H1 (cell line): ENCODE measurements at regions not wholly inside any gene's neighbourhood (a gene's known extent, or its start where the extent isn't known, plus 50 kb on each side); places are given as distances from the start of the nearest gene placed in this dataset.

Experiments used
- CTCF ChIA-PET: fragments of 300-600 bp; sonication (Branson Sonifier 250); formaldehyde crosslinking; loops from one replicate; lab custom pipeline; 2021; ENCODE audit not compliant: partially characterized antibody; lab: Charles Lee
- POLR2A ChIA-PET: fragments of 300-600 bp; sonication (Branson Sonifier 250); formaldehyde crosslinking; loops from one replicate; lab custom pipeline; 2021; ENCODE audit warnings: inconsistent platforms; ENCODE audit not compliant: partially characterized antibody; lab: Charles Lee
- DNase-seq, 2 experiments: peaks; one replicate each; pipeline versions ENCODE4 v3.0.0 to v3.0.0-alpha.2; 2010 to 2022; ENCODE audit warnings: low spot score in 2 of 2, low read depth in 1 of 2, mixed read lengths in 1 of 2
- FAIRE-seq: peaks from 2 replicates; lab custom pipeline; 2011; peaks lifted over from hg19 to GRCh38; lab: Jason Lieb, UNC
- H2AFZ ChIP-seq: 2 replicates; pipeline ENCODE4 v1.8.1; 2012; ENCODE audit warnings: low read length, inconsistent platforms
- H2AK5ac ChIP-seq: 2 replicates; pipeline ENCODE4 v1.6.1; 2013; ENCODE audit warnings: low read depth, low read length
- H2BK120ac ChIP-seq: replicated peaks from 2 replicates; pipeline ENCODE3; 2013; ENCODE audit warnings: low read depth, low read length, inconsistent platforms
- H2BK12ac ChIP-seq: 2 replicates; pipeline ENCODE4 v1.6.1; 2013; ENCODE audit warnings: low read depth, low read length
- H2BK15ac ChIP-seq: 2 replicates; pipeline ENCODE4 v1.6.1; 2013; ENCODE audit warnings: low read length
- H2BK20ac ChIP-seq: 2 replicates; pipeline ENCODE4 v1.6.1; 2013; ENCODE audit warnings: low read length
- H2BK5ac ChIP-seq: 2 replicates; pipeline ENCODE4 v1.6.1; 2013; ENCODE audit warnings: low read depth, low read length
- H3K14ac ChIP-seq: 2 replicates; pipeline ENCODE4 v1.6.1; 2013; ENCODE audit warnings: inconsistent platforms; ENCODE audit not compliant: insufficient read length
- H3K18ac ChIP-seq: 2 replicates; pipeline ENCODE4 v1.6.1; 2013; ENCODE audit warnings: low read length; ENCODE audit errors: extremely low read depth
- H3K23ac ChIP-seq: 2 replicates; pipeline ENCODE4 v1.6.1; 2013; ENCODE audit warnings: inconsistent platforms; ENCODE audit not compliant: insufficient read length
- H3K23me2 ChIP-seq: 2 replicates; pipeline ENCODE4 v1.6.1; 2013; ENCODE audit warnings: low read depth, low read length
- H3K27ac ChIP-seq: 2 replicates; pipeline ENCODE4 v1.6.1; 2011; ENCODE audit warnings: low read depth, low read length, inconsistent platforms
- H3K27me3 ChIP-seq, 4 experiments: replicated peaks in 1 of 4; 1 replicate in 1 of 4; 2 replicates in 3 of 4; pipeline versions ENCODE4 v1.6.1 to v1.8.1; 2011 to 2013; ENCODE audit warnings: low read length in 3 of 4, mild to moderate bottlenecking in 3 of 4, inconsistent platforms in 2 of 4, mixed read lengths in 2 of 4, moderate library complexity in 1 of 4; ENCODE audit not compliant: control insufficient read depth in 3 of 4, insufficient read depth in 3 of 4; ENCODE audit errors: extremely low read depth in 1 of 4
- H3K36me3 ChIP-seq, 4 experiments: 2 replicates each; pipeline versions ENCODE4 v1.6.1 to v1.8.1; 2011 to 2013; ENCODE audit warnings: mild to moderate bottlenecking in 4 of 4, low read length in 3 of 4, moderate library complexity in 2 of 4, control low read depth in 1 of 4, inconsistent platforms in 1 of 4; ENCODE audit not compliant: insufficient read depth in 4 of 4, control insufficient read depth in 2 of 4
- H3K4ac ChIP-seq: replicated peaks from 2 replicates; pipeline ENCODE3; 2013; ENCODE audit warnings: low read length, low read depth, mixed read lengths, inconsistent platforms; ENCODE audit not compliant: insufficient read length
- H3K4me1 ChIP-seq, 4 experiments: replicated peaks in 1 of 4; 1 replicate in 1 of 4; 2 replicates in 3 of 4; pipeline versions ENCODE4 v1.6.1 to v1.8.1; 2011 to 2013; ENCODE audit warnings: low read length in 3 of 4, inconsistent platforms in 2 of 4, mixed read lengths in 1 of 4; ENCODE audit not compliant: insufficient read depth in 4 of 4, control insufficient read depth in 3 of 4
- H3K4me2 ChIP-seq, 2 experiments: 2 replicates each; pipeline versions ENCODE4 v1.6.1 to v1.8.1; 2011 to 2013; ENCODE audit warnings: low read depth in 2 of 2, low read length in 2 of 2, control low read depth in 1 of 2, inconsistent platforms in 1 of 2, mild to moderate bottlenecking in 1 of 2; ENCODE audit not compliant: insufficient read depth in 1 of 2
- H3K4me3 ChIP-seq, 4 experiments: fragments of 200-600, 300-600 bp in 1 of 4; sonication (generic), shearing (Covaris generic), sonication (Bioruptor Twin) in 1 of 4; 2 replicates each; pipeline versions ENCODE4 v1.5.1 to v1.8.1; 2011 to 2016; ENCODE audit warnings: low read length in 4 of 4, low read depth in 3 of 4, control low read depth in 2 of 4, inconsistent platforms in 2 of 4, mild to moderate bottlenecking in 2 of 4, mixed read lengths in 1 of 4, moderate library complexity in 1 of 4; ENCODE audit not compliant: insufficient read depth in 2 of 4; ENCODE audit errors: extremely low read depth in 1 of 4
- H3K56ac ChIP-seq: replicated peaks from 2 replicates; pipeline ENCODE3; 2013; ENCODE audit warnings: low read depth, mild to moderate bottlenecking, mixed read lengths, low read length, inconsistent platforms; ENCODE audit not compliant: insufficient read length
- H3K79me1 ChIP-seq: 2 replicates; pipeline ENCODE4 v1.6.1; 2013; ENCODE audit warnings: low read depth, low read length, control low read depth
- H3K79me2 ChIP-seq, 2 experiments: 2 replicates each; pipeline versions ENCODE4 v1.6.1 to v1.8.1; 2012 to 2013; ENCODE audit warnings: low read length in 2 of 2, mild to moderate bottlenecking in 2 of 2, inconsistent platforms in 1 of 2; ENCODE audit not compliant: insufficient read depth in 2 of 2, control insufficient read depth in 1 of 2
- H3K9ac ChIP-seq, 4 experiments: replicated peaks in 1 of 4; 1 replicate in 1 of 4; 2 replicates in 3 of 4; pipeline versions ENCODE4 v1.6.1 to v1.8.1; 2011 to 2013; ENCODE audit warnings: low read depth in 3 of 4, low read length in 3 of 4, control low read depth in 2 of 4, mild to moderate bottlenecking in 2 of 4, moderate library complexity in 2 of 4, inconsistent platforms in 1 of 4; ENCODE audit errors: extremely low read depth in 1 of 4
- H3K9me3 ChIP-seq, 2 experiments: 2 replicates each; pipeline versions ENCODE4 v1.6.1 to v1.8.1; 2012 to 2013; ENCODE audit warnings: mild to moderate bottlenecking in 2 of 2, moderate library complexity in 2 of 2, control low read depth in 1 of 2, inconsistent platforms in 1 of 2, low read depth in 1 of 2, low read length in 1 of 2, mixed read lengths in 1 of 2; ENCODE audit not compliant: insufficient read depth in 2 of 2
- H4K20me1 ChIP-seq, 2 experiments: replicated peaks in 1 of 2; 2 replicates each; pipeline versions ENCODE3 to v1.8.1; 2011 to 2013; ENCODE audit warnings: inconsistent platforms in 2 of 2, low read length in 2 of 2, mild to moderate bottlenecking in 1 of 2; ENCODE audit not compliant: insufficient read depth in 2 of 2, control insufficient read depth in 1 of 2
- H4K5ac ChIP-seq: 2 replicates; pipeline ENCODE4 v1.6.1; 2013; ENCODE audit warnings: low read length, low read depth, mixed read lengths, inconsistent platforms; ENCODE audit not compliant: insufficient read length
- H4K8ac ChIP-seq: 2 replicates; pipeline ENCODE4 v1.8.0; 2013; ENCODE audit warnings: mild to moderate bottlenecking, moderate library complexity, low read length, inconsistent platforms; ENCODE audit not compliant: insufficient read depth; ENCODE audit errors: extremely low read depth
- H4K91ac ChIP-seq: replicated peaks from 2 replicates; pipeline ENCODE3; 2013; ENCODE audit warnings: low read length, mixed read lengths, inconsistent platforms; ENCODE audit not compliant: insufficient read length
- BACH1 ChIP-seq: IDR thresholded peaks from 2 replicates; pipeline ENCODE4 v1.6.1; 2012; ENCODE audit warnings: low read length, improper control_type of control experiment
- CTBP2 ChIP-seq: IDR thresholded peaks from 2 replicates; pipeline ENCODE4 v1.7.0; 2011; ENCODE audit warnings: borderline replicate concordance, mild to moderate bottlenecking, moderate library complexity, mixed read lengths, low read length; ENCODE audit not compliant: insufficient read depth, insufficient read length
- GTF2F1 ChIP-seq: IDR thresholded peaks from 2 replicates; pipeline ENCODE4 v1.6.1; 2012; ENCODE audit warnings: low read depth, low read length, improper control_type of control experiment, borderline replicate concordance
- JUN ChIP-seq: IDR thresholded peaks from 2 replicates; pipeline ENCODE4 v1.6.1; 2011; ENCODE audit warnings: low read depth, mild to moderate bottlenecking, improper control_type of control experiment, low read length
- MAFK ChIP-seq: IDR thresholded peaks from 2 replicates; pipeline ENCODE4 v1.6.1; 2012; ENCODE audit warnings: low read depth, mild to moderate bottlenecking, improper control_type of control experiment, low read length
- MAX ChIP-seq: IDR thresholded peaks from 2 replicates; pipeline ENCODE4 v1.6.1; 2012; ENCODE audit warnings: inconsistent platforms
- NANOG ChIP-seq: IDR thresholded peaks from 2 replicates; pipeline ENCODE4 v1.6.1; 2011; ENCODE audit warnings: low read length, low read depth, mild to moderate bottlenecking, inconsistent platforms; ENCODE audit not compliant: insufficient read depth, poor library complexity, severe bottlenecking
- SP1 ChIP-seq: IDR thresholded peaks from 2 replicates; pipeline ENCODE4 v1.6.1; 2011; ENCODE audit warnings: low read depth, low read length
- SUZ12 ChIP-seq: fragments of 200-600 bp; sonication (generic); IDR thresholded peaks from 2 replicates; pipeline ENCODE4 v1.6.1; 2012; ENCODE audit warnings: mild to moderate bottlenecking, inconsistent platforms, low read length, moderate library complexity, mixed read lengths
- TAF7 ChIP-seq: optimal IDR thresholded peaks from 2 replicates; pipeline ENCODE3; 2011; ENCODE audit warnings: low read depth, mild to moderate bottlenecking, inconsistent platforms, low read length, moderate library complexity, borderline replicate concordance
- TEAD4 ChIP-seq: IDR thresholded peaks from 2 replicates; pipeline ENCODE4 v1.6.1; 2012; ENCODE audit warnings: low read depth, low read length, inconsistent platforms, mixed read lengths
- YY1 ChIP-seq: IDR thresholded peaks from 2 replicates; pipeline ENCODE4 v1.6.1; 2011; ENCODE audit warnings: low read depth, mild to moderate bottlenecking, low read length
- ZNF274 ChIP-seq: IDR thresholded peaks from 2 replicates; pipeline ENCODE4 v1.7.0; 2012; ENCODE audit warnings: low read length, borderline replicate concordance; ENCODE audit errors: extremely low read depth
- WGBS, 2 experiments: shearing (Covaris generic) in 1 of 2; methylation state at CpG; one replicate each; pipeline versions ENCODE4 v1.1.6 to v1.1.7; 2013 to 2015; ENCODE audit warnings: low lambda C conversion rate in 2 of 2, mixed read lengths in 2 of 2, inconsistent platforms in 1 of 2, low coverage in 1 of 2, missing lambda C conversion rate in 1 of 2; ENCODE audit not compliant: insufficient replicate concordance in 2 of 2, insufficient coverage in 1 of 2, insufficient read length in 1 of 2; ENCODE audit errors: extremely low coverage in 1 of 2, missing lambda C conversion rate in 1 of 2; 5-methylcytosine and 5-hydroxymethylcytosine counted together
- TF ChIP-seq, protein P1 (sequence below): IDR thresholded peaks from 2 replicates; pipeline ENCODE4 v1.6.1; 2011; ENCODE audit warnings: low read depth, mild to moderate bottlenecking, low read length; ENCODE audit not compliant: insufficient read depth

DNA sequence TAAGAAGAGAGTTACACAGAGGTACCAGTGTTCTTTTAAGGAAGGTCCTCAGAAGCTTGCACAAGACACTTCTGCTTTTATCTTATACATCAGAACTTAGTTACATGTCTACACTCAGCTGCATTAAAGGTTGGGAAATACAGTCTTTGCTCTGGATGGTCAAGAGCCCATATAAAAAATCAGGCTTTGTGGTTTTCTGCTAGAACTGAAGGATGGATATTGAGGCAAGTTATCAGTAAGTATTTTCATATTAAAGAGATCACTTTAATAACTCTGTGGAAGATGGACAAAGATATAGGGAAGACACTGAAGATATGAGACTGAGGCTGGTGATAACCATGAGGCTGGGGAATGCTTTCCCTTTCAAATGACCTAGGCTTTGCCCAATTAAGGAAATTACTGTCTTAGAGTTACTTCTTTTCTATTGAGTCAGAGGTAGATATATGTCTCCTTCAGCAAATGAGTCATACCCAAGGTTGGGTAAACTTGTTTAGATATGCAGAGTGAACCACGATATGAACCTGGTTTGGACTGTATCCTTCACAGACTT is 87.0 kb upstream of the TNC start:
- H3K4ac ChIP-seq = no peak overlapping the region
- no peak overlapping the region for H3K27ac ChIP-seq
- CTCF ChIA-PET = no interaction called here
- POLR2A ChIA-PET = no interaction called here
- H3K27me3 ChIP-seq = no peaks in the 10 kb centered on the region
- H3K36me3 ChIP-seq = no peaks in the 10 kb centered on the region
- no peaks in the 10 kb centered on the region for H3K4me1 ChIP-seq
- no peaks in the 10 kb centered on the region for H3K79me1 ChIP-seq
- no peak overlapping the region for H2AK5ac ChIP-seq
- no peaks in the 10 kb centered on the region for H4K20me1 ChIP-seq
- H2BK5ac ChIP-seq = no peak overlapping the region
- H3K23ac ChIP-seq = no peak overlapping the region
- 100% methylated on average over 1 of the region's 1 CpG; no CpG with 5 or more reads in 1 of the 2 experiments for WGBS, 2 experiments
- H3K79me2 ChIP-seq = no peaks in the 10 kb centered on the region
- H2AFZ ChIP-seq = no peak overlapping the region
- H3K4me3 ChIP-seq = no peak overlapping the region
- DNase-seq = no peak
- no peak overlapping the region for H3K18ac ChIP-seq
- no peaks in the 10 kb centered on the region; the same call in 1 of the 2 replicates for H3K23me2 ChIP-seq
- H3K56ac ChIP-seq = no peak overlapping the region
- H2BK12ac ChIP-seq = no peak overlapping the region
- no peak overlapping the region for H3K14ac ChIP-seq
- no peak for FAIRE-seq
- H3K9ac ChIP-seq = no peak overlapping the region
- no peak overlapping the region for H3K4me2 ChIP-seq
- no peak overlapping the region for H2BK15ac ChIP-seq
- H4K8ac ChIP-seq = no peak overlapping the region
- no peak overlapping the region for H4K91ac ChIP-seq
- no peak overlapping the region for H2BK120ac ChIP-seq
- no peak overlapping the region for H4K5ac ChIP-seq
- H2BK20ac ChIP-seq = no peak overlapping the region
- H3K9me3 ChIP-seq = no peaks in the 10 kb centered on the region
- no peak for TF ChIP-seq TEAD4
- no peak for TF ChIP-seq YY1
- TF ChIP-seq, protein P1, sequence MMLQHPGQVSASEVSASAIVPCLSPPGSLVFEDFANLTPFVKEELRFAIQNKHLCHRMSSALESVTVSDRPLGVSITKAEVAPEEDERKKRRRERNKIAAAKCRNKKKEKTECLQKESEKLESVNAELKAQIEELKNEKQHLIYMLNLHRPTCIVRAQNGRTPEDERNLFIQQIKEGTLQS = no peak
- no peak for TF ChIP-seq NANOG
- no peak for TF ChIP-seq CTBP2
- no peak for TF ChIP-seq SUZ12
- TF ChIP-seq BACH1 = no peak
- no peak for TF ChIP-seq MAFK
- TF ChIP-seq JUN = no peak
- TF ChIP-seq ZNF274 = no peak
- TF ChIP-seq SP1 = no peak
- TF ChIP-seq MAX = no peak
- no peak for TF ChIP-seq GTF2F1
- no peak for TF ChIP-seq TAF7
